Lower lobe of right lung (tissue), 2 donors: ENCODE measurements at regions not wholly inside any gene's neighbourhood (a gene's known extent, or its start where the extent isn't known, plus 50 kb on each side); places are given as distances from the start of the nearest gene placed in this dataset.
"Not testable (repeated sequence)": the region's sequence is repeated elsewhere in the genome, so short reads cannot be mapped to it uniquely, and the experiment has no call there.

Experiments used
- ATAC-seq, 2 donors: fragments of 200-7000 bp; cut with Tn5 transposase; one replicate each; pipeline ENCODE4 v1.9.1; 2020 to 2022; ENCODE audit warnings: mild to moderate bottlenecking in 2 of 2, moderate library complexity in 2 of 2
- DNase-seq: peaks from one replicate; pipeline ENCODE4 v3.0.0-alpha.2; 2020
- H3K27ac ChIP-seq: fragments of 200-600 bp; one replicate; pipeline ENCODE4 v1.8.0; 2022
- H3K27me3 ChIP-seq: fragments of 200-600 bp; one replicate; pipeline ENCODE4 v1.8.0; 2022; ENCODE audit warnings: low read depth
- H3K36me3 ChIP-seq: fragments of 200-600 bp; one replicate; pipeline ENCODE4 v1.8.0; 2022; ENCODE audit warnings: mild to moderate bottlenecking
- H3K4me1 ChIP-seq: fragments of 200-600 bp; one replicate; pipeline ENCODE4 v1.8.0; 2022
- H3K4me3 ChIP-seq: fragments of 200-600 bp; one replicate; pipeline ENCODE4 v1.8.0; 2022; ENCODE audit warnings: mild to moderate bottlenecking
- H3K9me3 ChIP-seq: fragments of 200-600 bp; one replicate; pipeline ENCODE4 v1.8.0; 2022
- intact Hi-C: fragments of 100-400 bp; cut with DNase I; formaldehyde crosslinking; loops from one replicate; pipeline ENCODE4 v1.11.0; 2022
- TF ChIP-seq, protein P1 (sequence below): fragments of 200-600 bp; IDR thresholded peaks from one replicate; pipeline ENCODE4 v1.8.0; 2022; ENCODE audit warnings: antibody characterized with exemption, mild to moderate bottlenecking
- donor health status: DM: no; HTN: yes; CAD: no; lungs with severe emphysema.

GRCh38 chr16:17034477-17035252 lies 436.1 kb downstream of the XYLT1 start:
- Histone ChIP-seq H3K27ac (no peak overlapping the region), H3K36me3 (no peaks in the 10 kb centered on the region), H3K27me3 (peaks cover 4% of the 10 kb centered on the region), H3K4me1 (no peaks in the 10 kb centered on the region), H3K4me3 (no peak overlapping the region), H3K9me3 (no peaks in the 10 kb centered on the region)
- TF ChIP-seq, protein P1, sequence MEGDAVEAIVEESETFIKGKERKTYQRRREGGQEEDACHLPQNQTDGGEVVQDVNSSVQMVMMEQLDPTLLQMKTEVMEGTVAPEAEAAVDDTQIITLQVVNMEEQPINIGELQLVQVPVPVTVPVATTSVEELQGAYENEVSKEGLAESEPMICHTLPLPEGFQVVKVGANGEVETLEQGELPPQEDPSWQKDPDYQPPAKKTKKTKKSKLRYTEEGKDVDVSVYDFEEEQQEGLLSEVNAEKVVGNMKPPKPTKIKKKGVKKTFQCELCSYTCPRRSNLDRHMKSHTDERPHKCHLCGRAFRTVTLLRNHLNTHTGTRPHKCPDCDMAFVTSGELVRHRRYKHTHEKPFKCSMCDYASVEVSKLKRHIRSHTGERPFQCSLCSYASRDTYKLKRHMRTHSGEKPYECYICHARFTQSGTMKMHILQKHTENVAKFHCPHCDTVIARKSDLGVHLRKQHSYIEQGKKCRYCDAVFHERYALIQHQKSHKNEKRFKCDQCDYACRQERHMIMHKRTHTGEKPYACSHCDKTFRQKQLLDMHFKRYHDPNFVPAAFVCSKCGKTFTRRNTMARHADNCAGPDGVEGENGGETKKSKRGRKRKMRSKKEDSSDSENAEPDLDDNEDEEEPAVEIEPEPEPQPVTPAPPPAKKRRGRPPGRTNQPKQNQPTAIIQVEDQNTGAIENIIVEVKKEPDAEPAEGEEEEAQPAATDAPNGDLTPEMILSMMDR: no peak
- intact Hi-C loops: no loop called here
- no peak for ATAC-seq
- DNase-seq: no peak

DNA sequence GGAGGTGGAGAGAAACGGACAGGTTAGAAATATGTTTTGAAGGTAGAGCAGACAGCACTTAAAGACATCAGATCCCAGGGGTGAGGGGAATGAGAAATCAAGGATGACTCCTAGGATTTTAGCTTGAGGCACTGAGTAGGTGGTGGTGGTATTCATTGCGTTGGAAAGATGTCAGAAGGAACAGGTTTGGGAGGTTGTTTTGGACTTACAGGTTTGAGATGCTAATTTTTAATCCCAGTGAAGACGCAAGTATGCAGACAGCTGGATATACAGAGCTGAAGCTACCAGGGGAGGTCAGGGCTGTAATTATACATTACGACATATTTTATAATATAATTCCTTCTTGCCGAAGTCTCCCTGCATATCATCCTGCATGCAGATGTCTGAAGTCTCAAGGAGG lies 433.3 kb downstream of the XYLT1 start:
- Histone ChIP-seq H3K27me3 (peaks cover 4% of the 10 kb centered on the region), H3K9me3 (no peaks in the 10 kb centered on the region), H3K36me3 (no peaks in the 10 kb centered on the region), H3K27ac (no peak overlapping the region), H3K4me1 (no peaks in the 10 kb centered on the region), H3K4me3 (no peak overlapping the region)
- TF ChIP-seq, protein P1: no peak
- DNase-seq: no peak
- intact Hi-C loops: no loop called here
- ATAC-seq: no peak

DNA sequence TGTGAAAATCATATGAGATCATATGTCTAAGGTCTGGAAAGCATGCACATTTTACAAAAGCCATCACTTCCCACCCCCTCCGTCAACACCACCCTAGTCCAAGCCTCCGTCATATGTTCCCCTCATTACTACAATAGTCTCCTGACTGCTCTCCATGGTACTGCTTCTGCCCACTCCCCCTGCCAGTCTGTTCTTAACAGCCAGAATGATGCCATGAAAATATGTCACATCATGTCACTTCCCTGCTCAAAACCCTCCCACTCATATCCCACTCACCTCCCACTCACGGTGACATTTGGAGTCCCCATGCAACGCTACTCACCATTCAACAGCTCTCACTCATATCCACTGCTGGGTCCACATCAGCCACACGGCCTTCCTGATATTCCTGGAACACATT lies 432.3 kb downstream of the XYLT1 start:
- intact Hi-C loops: no loop called here
- H3K9me3 ChIP-seq: no peaks in the 10 kb centered on the region
- no peaks in the 10 kb centered on the region for H3K4me1 ChIP-seq
- no peak overlapping the region for H3K27ac ChIP-seq
- TF ChIP-seq, protein P1: no peak
- no peak for ATAC-seq
- DNase-seq: no peak
- H3K4me3 ChIP-seq: no peak overlapping the region
- H3K36me3 ChIP-seq: no peaks in the 10 kb centered on the region
- H3K27me3 ChIP-seq: peaks cover 4% of the 10 kb centered on the region

DNA sequence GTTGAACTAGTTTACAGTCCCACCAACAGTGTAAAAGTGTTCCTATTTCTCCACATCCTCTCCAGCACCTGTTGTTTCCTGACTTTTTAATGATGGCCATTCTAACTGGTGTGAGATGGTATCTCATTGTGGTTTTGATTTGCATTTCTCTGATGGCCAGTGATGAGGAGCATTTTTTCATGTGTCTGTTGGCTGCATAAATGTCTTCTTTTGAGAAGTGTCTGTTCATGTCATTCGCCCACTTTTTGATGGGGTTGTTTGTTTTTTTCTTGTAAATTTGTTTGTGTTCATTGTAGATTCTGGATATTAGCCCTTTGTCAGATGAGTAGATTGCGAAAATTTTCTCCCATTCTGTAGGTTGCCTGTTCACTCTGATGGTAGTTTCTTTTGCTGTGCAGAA lies 421.7 kb downstream of the XYLT1 start:
- H3K4me3 ChIP-seq, H3K36me3 ChIP-seq, H3K27me3 ChIP-seq, intact Hi-C loops, ATAC-seq, DNase-seq, H3K27ac ChIP-seq, H3K4me1 ChIP-seq, H3K9me3 ChIP-seq: not testable (repeated sequence)

- ATAC-seq: no peak
Observed at GRCh38 chr16:17050468-17050867, 420.3 kb downstream of the XYLT1 start.

More at GRCh38 chr16:17050468-17050867, 420.3 kb downstream of the XYLT1 start:
- no peak overlapping the region for H3K4me3 ChIP-seq
- TF ChIP-seq, protein P1: no peak
- no peaks in the 10 kb centered on the region for H3K36me3 ChIP-seq
- no peaks in the 10 kb centered on the region for H3K9me3 ChIP-seq
- no peak overlapping the region for H3K27ac ChIP-seq
- H3K4me1 ChIP-seq: no peaks in the 10 kb centered on the region
- H3K27me3 ChIP-seq: no peaks in the 10 kb centered on the region
- no peak for DNase-seq
- intact Hi-C loops: no loop called here
